IMR-90 (cell line): ENCODE measurements at regions not wholly inside any gene's neighbourhood (a gene's known extent, or its start where the extent isn't known, plus 50 kb on each side); places are given as distances from the start of the nearest gene placed in this dataset.
A peak's percentile ranks its signal among the peaks of the same experiment; 100 is the strongest.

ENCODE experiments used
- ATAC-seq: fragments of 200-7000 bp; cut with Tn5 transposase; 2 replicates; pipeline ENCODE4 v1.9.1; 2020; ENCODE audit warnings: low read depth, mild to moderate bottlenecking, moderate library complexity
- BruUV-seq: library from RNA; stranded (reverse); fragments of 400-500 nt; replicated peaks from 2 replicates; lab custom pipeline; 2021; lab: Mats Ljungman, UMichigan
- CTCF ChIA-PET: fragments of 300-600 bp; formaldehyde crosslinking; extraction: SDS; loops from one replicate; lab custom pipeline; 2021; ENCODE audit warnings: antibody characterized with exemption; lab: Yijun Ruan, JAX
- POLR2A ChIA-PET: fragments of 300-600 bp; sonication (Branson Sonifier 250); formaldehyde crosslinking; loops from one replicate; lab custom pipeline; 2022; ENCODE audit warnings: antibody characterized with exemption; ENCODE audit not compliant: unreplicated experiment; lab: Charles Lee
- DNase-seq: peaks from one replicate; pipeline ENCODE4 v3.0.0; 2013
- H2AFZ ChIP-seq: replicated peaks from 2 replicates; pipeline ENCODE3; 2013; ENCODE audit warnings: low read length, mild to moderate bottlenecking; ENCODE audit not compliant: poor library complexity
- H2AK5ac ChIP-seq: 2 replicates; pipeline ENCODE4 v1.6.1; 2013; ENCODE audit warnings: low read depth, low read length, inconsistent platforms
- H2AK9ac ChIP-seq: replicated peaks from 2 replicates; pipeline ENCODE3; 2013; ENCODE audit warnings: mild to moderate bottlenecking, low read depth, low read length, moderate library complexity; ENCODE audit not compliant: poor library complexity
- H2BK120ac ChIP-seq: 2 replicates; pipeline ENCODE4 v1.6.1; 2013; ENCODE audit warnings: low read depth, low read length, inconsistent platforms
- H2BK15ac ChIP-seq: 3 replicates; pipeline ENCODE4 v1.6.1; 2013; ENCODE audit warnings: low read depth, low read length, inconsistent platforms
- H2BK20ac ChIP-seq: 2 replicates; pipeline ENCODE4 v1.6.1; 2013; ENCODE audit warnings: low read depth, mild to moderate bottlenecking, inconsistent platforms, low read length, moderate library complexity
- H2BK5ac ChIP-seq: 2 replicates; pipeline ENCODE4 v1.6.1; 2013; ENCODE audit warnings: mild to moderate bottlenecking, low read depth, low read length, inconsistent platforms; ENCODE audit not compliant: poor library complexity, severe bottlenecking
- H3K14ac ChIP-seq: replicated peaks from 2 replicates; pipeline ENCODE4 v1.6.1; 2013; ENCODE audit warnings: low read depth, low read length, inconsistent platforms
- H3K18ac ChIP-seq: 2 replicates; pipeline ENCODE4 v1.6.1; 2013; ENCODE audit warnings: low read depth, low read length, control low read depth
- H3K23ac ChIP-seq: 2 replicates; pipeline ENCODE4 v1.6.1; 2013; ENCODE audit warnings: low read depth, low read length, inconsistent platforms
- H3K27ac ChIP-seq: 2 replicates; pipeline ENCODE4 v1.5.1; 2013; ENCODE audit warnings: mild to moderate bottlenecking, control low read depth, low read length; ENCODE audit not compliant: insufficient read depth
- H3K27me3 ChIP-seq: 2 replicates; pipeline ENCODE4 v1.6.1; 2013; ENCODE audit warnings: low read length; ENCODE audit not compliant: control insufficient read depth, insufficient read depth
- H3K36me3 ChIP-seq: 2 replicates; pipeline ENCODE4 v1.6.1; 2013; ENCODE audit warnings: low read length, mixed read lengths; ENCODE audit not compliant: control insufficient read depth, insufficient read depth
- H3K4ac ChIP-seq: 2 replicates; pipeline ENCODE4 v1.6.1; 2013; ENCODE audit warnings: low read depth, low read length, inconsistent platforms
- H3K4me1 ChIP-seq: 2 replicates; pipeline ENCODE4 v1.6.1; 2013; ENCODE audit warnings: low read length, mixed read lengths; ENCODE audit not compliant: control insufficient read depth, insufficient read depth
- H3K4me2 ChIP-seq: 2 replicates; pipeline ENCODE4 v1.6.1; 2013; ENCODE audit warnings: low read depth, mild to moderate bottlenecking, control low read depth, low read length, moderate library complexity
- H3K4me3 ChIP-seq: 2 replicates; pipeline ENCODE4 v1.5.1; 2013; ENCODE audit warnings: low read depth, mild to moderate bottlenecking, control low read depth, low read length, moderate library complexity; ENCODE audit not compliant: insufficient read depth
- H3K56ac ChIP-seq: 2 replicates; pipeline ENCODE4 v1.6.1; 2013; ENCODE audit warnings: low read length, inconsistent platforms; ENCODE audit not compliant: insufficient read depth; ENCODE audit errors: extremely low read depth
- H3K79me1 ChIP-seq, 2 experiments: 2 replicates each; pipeline ENCODE4 v1.6.1; 2013; ENCODE audit warnings: low read length in 2 of 2, inconsistent platforms in 1 of 2, low read depth in 1 of 2
- H3K9ac ChIP-seq: 2 replicates; pipeline ENCODE4 v1.6.1; 2013; ENCODE audit warnings: low read depth, low read length, control low read depth
- H3K9me1 ChIP-seq: 2 replicates; pipeline ENCODE4 v1.6.1; 2013; ENCODE audit warnings: low read length, inconsistent platforms; ENCODE audit not compliant: insufficient read depth
- H3K9me3 ChIP-seq: 2 replicates; pipeline ENCODE4 v1.6.1; 2013; ENCODE audit warnings: low read length; ENCODE audit not compliant: control insufficient read depth, insufficient read depth
- H4K20me1 ChIP-seq: 2 replicates; pipeline ENCODE4 v1.6.1; 2013; ENCODE audit warnings: low read length, inconsistent platforms; ENCODE audit not compliant: insufficient read depth
- H4K5ac ChIP-seq: 2 replicates; pipeline ENCODE4 v1.6.1; 2013; ENCODE audit warnings: mild to moderate bottlenecking, low read depth, low read length, control low read depth
- H4K8ac ChIP-seq, 2 experiments: 2 replicates each; pipeline ENCODE4 v1.6.1; 2013; ENCODE audit warnings: low read depth in 2 of 2, low read length in 2 of 2, control low read depth in 1 of 2, inconsistent platforms in 1 of 2
- H4K91ac ChIP-seq: 2 replicates; pipeline ENCODE4 v1.6.1; 2013; ENCODE audit warnings: low read depth, low read length, inconsistent platforms; ENCODE audit not compliant: insufficient read depth
- CEBPB ChIP-seq: IDR thresholded peaks from 2 replicates; pipeline ENCODE4 v1.6.1; 2012; ENCODE audit warnings: low read depth, low read length, improper control_type of control experiment
- MAFK ChIP-seq: IDR thresholded peaks from 2 replicates; pipeline ENCODE4 v1.6.1; 2012; ENCODE audit warnings: low read depth, low read length, improper control_type of control experiment
- RAD21 ChIP-seq: IDR thresholded peaks from 2 replicates; pipeline ENCODE4 v1.6.1; 2012; ENCODE audit warnings: low read length, improper control_type of control experiment
- SMC3 ChIP-seq: fragments of 150-350 bp; IDR thresholded peaks from 2 replicates; pipeline ENCODE4 v1.6.1; 2016; ENCODE audit warnings: low read depth, mild to moderate bottlenecking, antibody characterized with exemption, low read length, moderate library complexity
- WGBS, 2 experiments: methylation state at CpG; one replicate each; pipeline versions ENCODE4 v1.1.5 to v1.1.7; 2013; ENCODE audit warnings: missing lambda C conversion rate in 2 of 2; ENCODE audit not compliant: insufficient read length in 1 of 2; ENCODE audit errors: extremely low coverage in 2 of 2; 5-methylcytosine and 5-hydroxymethylcytosine counted together
- dilution Hi-C: fragments of 300-500 bp; cut with HindIII; formaldehyde crosslinking; loops from one replicate; pipeline ENCODE4 v1.14.3; 2018; ENCODE audit warnings: low sequenced_read_pairs; ENCODE audit not compliant: unreplicated experiment
- in situ Hi-C: fragments of 300-500 bp; cut with MboI; formaldehyde crosslinking; loops from 3 replicates; pipeline ENCODE4 v1.14.3; 2019; ENCODE audit warnings: low sequenced_read_pairs, inconsistent platforms, mixed read lengths
- intact Hi-C: fragments of 100-400 bp; cut with micrococcal nuclease; formaldehyde crosslinking; loops from 2 replicates; pipeline ENCODE4 v1.10.0; 2022

DNA sequence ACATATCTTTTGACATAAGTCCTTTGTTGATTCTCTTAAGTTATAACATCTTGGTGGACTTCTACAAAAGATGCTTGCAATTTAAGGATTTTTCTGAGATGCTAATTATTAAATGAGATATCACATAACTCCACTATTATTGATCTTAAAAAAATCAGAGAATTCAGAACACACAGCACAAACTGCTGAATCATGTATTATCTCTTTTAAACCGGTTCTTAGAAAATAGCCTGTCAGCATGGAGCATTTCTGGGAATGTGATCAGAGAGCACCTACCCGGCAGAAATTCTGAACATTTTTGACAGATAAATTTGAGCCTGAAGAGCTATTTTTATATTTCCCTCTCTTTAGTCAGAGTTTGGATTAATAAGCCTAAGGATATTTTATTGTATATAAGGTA lies 50.2 kb upstream of the PCLO start:
- Histone ChIP-seq H2AFZ (no peak overlapping the region), H4K8ac (no peak overlapping the region), H3K9me1 (no peaks in the 10 kb centered on the region), H4K5ac (no peak overlapping the region), H3K4ac (no peak overlapping the region), H3K27ac (no peak overlapping the region), H3K4me1 (no peaks in the 10 kb centered on the region), H3K9ac (no peak overlapping the region), H4K20me1 (no peaks in the 10 kb centered on the region), H4K91ac (no peak overlapping the region), H2AK5ac (no peak overlapping the region), H2BK120ac (no peak overlapping the region), H3K4me2 (no peak overlapping the region), H3K56ac (no peak overlapping the region), H2BK5ac (no peak overlapping the region), H3K27me3 (no peaks in the 10 kb centered on the region), H3K9me3 (no peaks in the 10 kb centered on the region), H3K18ac (no peak overlapping the region), H2BK20ac (no peak overlapping the region), H3K4me3 (no peak overlapping the region), H3K36me3 (no peaks in the 10 kb centered on the region), H2AK9ac (no peak overlapping the region), H3K23ac (no peak overlapping the region), H3K79me1 (no peaks in the 10 kb centered on the region), H2BK15ac (no peak overlapping the region), H3K14ac (no peak overlapping the region)
- ChIA-PET POLR2A (no interaction called here), CTCF (no interaction called here)
- intact Hi-C loops, result no loop called here
- WGBS, 2 experiments, result no CpG with 5 or more reads among the region's 2 CpGs
- no TSS peak for BruUV-seq
- DNase-seq (no peak), ATAC-seq (no peak)
- in situ Hi-C loops, result no loop called here
- dilution Hi-C loops, result no loop called here
- TF ChIP-seq SMC3, result no peak
- TF ChIP-seq RAD21, result no peak
- TF ChIP-seq MAFK, result 0 out of 2 replicates have a peak, but pooled peaks have one; percentile 34
- TF ChIP-seq CEBPB, result no peak
